ENCODE measurements at regions not wholly inside any gene's neighbourhood (a gene's known extent, or its start where the extent isn't known, plus 50 kb on each side); places are given as distances from the start of the nearest gene placed in this dataset.

DNA sequence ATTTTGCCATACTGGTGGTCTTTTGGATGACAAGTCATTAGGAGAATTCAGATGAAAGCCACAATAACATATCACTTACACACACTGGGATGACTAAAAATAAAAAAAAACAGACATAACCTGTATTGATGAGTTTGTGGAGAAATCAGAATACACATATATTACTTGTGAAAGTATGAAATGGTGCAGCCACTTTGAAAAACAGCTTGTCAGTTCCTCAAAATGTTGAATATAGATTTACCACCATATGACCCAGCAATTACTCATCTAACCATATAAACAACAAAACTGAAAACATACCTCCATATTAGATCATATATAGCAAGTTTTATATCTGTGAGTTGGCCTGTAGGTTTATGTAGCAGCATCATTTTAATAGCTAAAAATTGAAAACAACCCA is 608.7 kb downstream of the TLL1 start:
- DNase-seq (ENCODE audit: low spot score): no peak
- TF ChIP-seq CTCF (IDR thresholded peaks at IDR 0.05; ENCODE audit: extremely low read depth, missing control alignments): no peak

GRCh38 chr4:166482758-166483157 is 609.7 kb downstream of the TLL1 start:
- no peak for DNase-seq (ENCODE audit: low spot score)
- TF ChIP-seq CTCF (IDR thresholded peaks at IDR 0.05; ENCODE audit: extremely low read depth, missing control alignments): no peak

DNA sequence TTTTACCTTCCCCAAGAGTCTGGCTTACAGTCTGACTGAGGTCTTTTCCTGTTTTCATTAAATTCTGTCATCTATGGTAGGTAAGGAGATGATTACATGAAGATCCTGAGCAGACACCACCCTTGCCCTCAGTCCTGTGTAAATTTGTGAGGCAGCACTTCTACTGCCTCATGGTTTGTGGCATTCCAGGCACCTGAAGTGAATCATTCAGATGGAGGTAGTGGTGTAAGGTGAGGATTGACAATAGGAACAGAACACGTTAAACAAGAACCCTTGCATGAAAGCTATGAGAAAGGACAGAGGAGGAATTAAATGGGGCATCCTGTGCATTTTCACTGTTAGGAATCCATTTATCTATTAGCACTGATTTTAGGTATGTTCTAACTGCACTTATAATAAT is 618.6 kb downstream of the TLL1 start:
- TF ChIP-seq CTCF (IDR thresholded peaks at IDR 0.05; ENCODE audit: extremely low read depth, missing control alignments): no peak
- no peak for DNase-seq (ENCODE audit: low spot score)

DNA sequence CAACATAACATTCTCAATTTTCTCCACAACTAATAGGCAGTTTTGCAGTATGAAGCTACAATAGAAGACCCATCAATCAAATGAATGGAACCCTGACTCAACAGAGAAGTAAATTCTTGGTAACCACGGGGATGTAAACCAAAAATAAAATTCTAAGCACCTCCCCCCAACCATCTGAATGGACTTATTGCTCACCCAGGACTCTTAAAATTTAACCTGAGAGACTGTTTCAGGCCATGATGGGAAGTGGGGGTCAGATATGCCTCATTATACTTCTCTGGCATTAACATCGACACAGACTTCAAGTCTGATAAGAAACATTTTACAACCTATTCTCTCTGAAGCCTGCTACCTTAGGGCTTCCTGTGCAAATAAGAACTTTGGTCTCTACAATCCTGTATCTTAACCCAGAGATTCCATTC is 620.9 kb downstream of the TLL1 start:
- no peak for DNase-seq (ENCODE audit: low spot score)
- TF ChIP-seq CTCF (IDR thresholded peaks at IDR 0.05; ENCODE audit: extremely low read depth, missing control alignments): no peak

- no peak for DNase-seq (ENCODE audit: low spot score)
- no peak for TF ChIP-seq CTCF (IDR thresholded peaks at IDR 0.05; ENCODE audit: extremely low read depth, missing control alignments)
Measured at GRCh38 chr4:166498546-166498945, 625.5 kb downstream of the TLL1 start.

DNA sequence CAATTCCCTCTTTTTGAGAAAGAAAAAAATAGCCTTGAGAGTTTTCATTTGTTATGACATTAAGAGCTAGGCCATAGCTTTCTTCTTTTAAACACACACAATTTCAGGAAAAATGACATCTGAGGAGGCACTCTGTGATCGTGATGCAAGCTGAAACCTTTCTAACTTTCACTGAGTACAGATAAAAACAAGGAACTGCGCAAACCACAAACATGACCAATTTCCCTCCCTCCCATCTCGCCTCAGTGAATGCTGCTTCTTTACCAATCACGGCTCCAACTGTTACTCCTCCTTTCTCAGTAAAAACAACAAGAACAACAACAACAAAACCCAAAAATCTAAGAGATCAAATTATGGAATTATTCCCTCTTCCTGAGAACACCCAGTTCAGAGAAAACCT is 626.8 kb downstream of the TLL1 start:
- DNase-seq (ENCODE audit: low spot score): no peak
- no peak for TF ChIP-seq CTCF (IDR thresholded peaks at IDR 0.05; ENCODE audit: extremely low read depth, missing control alignments)

- peak; percentile 19 for DNase-seq (ENCODE audit: low spot score)
- peak; percentile 48 for TF ChIP-seq CTCF (IDR thresholded peaks at IDR 0.05; ENCODE audit: extremely low read depth, missing control alignments)
Measured at GRCh38 chr4:166501941-166502382, 628.9 kb downstream of the TLL1 start.
